MM.1S (cell line): ENCODE measurements at regions not wholly inside any gene's neighbourhood (a gene's known extent, or its start where the extent isn't known, plus 50 kb on each side); places are given as distances from the start of the nearest gene placed in this dataset.

ENCODE experiments used
- DNase-seq: peaks from one replicate; pipeline ENCODE4 v3.0.0-alpha.2; 2015
- H2AFZ ChIP-seq: fragments of 300-600 bp; sonication (generic); 2 replicates; pipeline ENCODE4 v1.6.0; 2016; ENCODE audit warnings: antibody characterized with exemption, low read length
- H3F3A ChIP-seq: fragments of 300-600 bp; sonication (generic); 2 replicates; pipeline ENCODE4 v1.6.1; 2016; ENCODE audit warnings: mild to moderate bottlenecking, antibody characterized with exemption, low read length, moderate library complexity, mixed read lengths; ENCODE audit not compliant: insufficient read depth
- H3K27ac ChIP-seq: fragments of 300-600 bp; sonication (generic); 2 replicates; pipeline ENCODE4 v1.5.1; 2016; ENCODE audit warnings: mild to moderate bottlenecking, low read length
- H3K27me3 ChIP-seq: fragments of 300-600 bp; sonication (generic); replicated peaks from 2 replicates; pipeline ENCODE4 v1.6.0; 2016; ENCODE audit warnings: low read length; ENCODE audit not compliant: insufficient read depth
- H3K36me3 ChIP-seq: fragments of 300-600 bp; sonication (generic); replicated peaks from 2 replicates; pipeline ENCODE4 v1.6.1; 2016; ENCODE audit warnings: mild to moderate bottlenecking, low read length, mixed read lengths; ENCODE audit not compliant: insufficient read depth
- H3K4me1 ChIP-seq: fragments of 300-600 bp; sonication (generic); 2 replicates; pipeline ENCODE4 v1.6.1; 2016; ENCODE audit warnings: low read length, mixed read lengths
- H3K4me2 ChIP-seq: fragments of 300-600 bp; sonication (generic); 2 replicates; pipeline ENCODE4 v1.6.0; 2016; ENCODE audit warnings: low read depth, low read length
- H3K4me3 ChIP-seq: fragments of 300-600 bp; sonication (generic); 2 replicates; pipeline ENCODE4 v1.5.1; 2016; ENCODE audit warnings: low read length, mixed read lengths
- H3K79me2 ChIP-seq: fragments of 300-600 bp; sonication (generic); 2 replicates; pipeline ENCODE4 v1.6.1; 2016; ENCODE audit warnings: mixed run types, low read length, mixed read lengths
- H3K9ac ChIP-seq: fragments of 300-600 bp; sonication (generic); 2 replicates; pipeline ENCODE4 v1.6.1; 2016; ENCODE audit warnings: low read length, mixed read lengths
- H3K9me2 ChIP-seq: fragments of 300-600 bp; sonication (generic); replicated peaks from 2 replicates; pipeline ENCODE4 v1.6.1; 2016; ENCODE audit warnings: mild to moderate bottlenecking, low read length, mixed read lengths; ENCODE audit not compliant: insufficient read depth
- H3K9me3 ChIP-seq: fragments of 300-600 bp; sonication (generic); replicated peaks from 2 replicates; pipeline ENCODE4 v1.6.1; 2016; ENCODE audit warnings: mild to moderate bottlenecking, low read length, mixed read lengths; ENCODE audit not compliant: insufficient read depth
- H4K20me1 ChIP-seq: fragments of 300-600 bp; sonication (generic); 2 replicates; pipeline ENCODE4 v1.6.1; 2016; ENCODE audit warnings: mild to moderate bottlenecking, low read length, moderate library complexity, mixed read lengths; ENCODE audit not compliant: insufficient read depth
- EZH2 ChIP-seq: fragments of 300-600 bp; sonication (generic); optimal IDR thresholded peaks from 2 replicates; pipeline ENCODE3; 2017; ENCODE audit warnings: low read depth, mild to moderate bottlenecking, antibody characterized with exemption, low read length, mixed read lengths
- EZH2phosphoT487 ChIP-seq: fragments of 300-600 bp; sonication (generic); IDR thresholded peaks from 2 replicates; pipeline ENCODE4 v1.6.1; 2018; ENCODE audit warnings: antibody characterized with exemption, low read length
- TF ChIP-seq, protein P1 (sequence below): fragments of 300-600 bp; sonication (generic); IDR thresholded peaks from 2 replicates; pipeline ENCODE4 v1.5.1; 2016; ENCODE audit warnings: antibody characterized with exemption, low read length, mixed read lengths

DNA sequence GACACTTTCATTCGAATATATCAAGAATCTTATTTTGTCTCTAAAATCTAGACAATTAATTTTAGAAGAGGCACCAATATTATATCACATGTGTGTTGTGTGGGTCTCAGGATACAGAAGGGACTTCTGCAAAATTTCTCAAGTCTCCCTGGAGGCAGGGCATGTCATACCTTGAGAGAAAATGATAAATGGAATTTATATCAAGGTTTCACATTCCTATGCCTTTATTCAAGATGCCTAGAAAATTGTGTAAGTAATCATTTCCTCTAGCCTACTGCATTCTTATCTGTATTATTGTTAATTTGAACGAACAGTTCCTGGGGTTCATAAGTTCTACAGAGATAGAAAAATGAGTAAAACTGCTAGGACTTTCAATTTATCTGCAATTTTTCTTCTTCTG lies 1247.9 kb downstream of the GRIK2 start:
- H3K4me1 ChIP-seq, result no peaks in the 10 kb centered on the region
- H3K9me3 ChIP-seq, result no peaks in the 10 kb centered on the region
- no peak overlapping the region for H2AFZ ChIP-seq
- H3K36me3 ChIP-seq, result no peaks in the 10 kb centered on the region
- H4K20me1 ChIP-seq, result no peaks in the 10 kb centered on the region
- H3K9ac ChIP-seq, result no peak overlapping the region
- no peaks in the 10 kb centered on the region for H3K27me3 ChIP-seq
- no peaks in the 10 kb centered on the region for H3K79me2 ChIP-seq
- H3F3A ChIP-seq, result no peaks in the 10 kb centered on the region
- no peak overlapping the region for H3K27ac ChIP-seq
- H3K9me2 ChIP-seq, result no peaks in the 10 kb centered on the region
- H3K4me2 ChIP-seq, result no peak overlapping the region
- DNase-seq, result no peak
- H3K4me3 ChIP-seq, result no peak overlapping the region
- TF ChIP-seq, protein P1, sequence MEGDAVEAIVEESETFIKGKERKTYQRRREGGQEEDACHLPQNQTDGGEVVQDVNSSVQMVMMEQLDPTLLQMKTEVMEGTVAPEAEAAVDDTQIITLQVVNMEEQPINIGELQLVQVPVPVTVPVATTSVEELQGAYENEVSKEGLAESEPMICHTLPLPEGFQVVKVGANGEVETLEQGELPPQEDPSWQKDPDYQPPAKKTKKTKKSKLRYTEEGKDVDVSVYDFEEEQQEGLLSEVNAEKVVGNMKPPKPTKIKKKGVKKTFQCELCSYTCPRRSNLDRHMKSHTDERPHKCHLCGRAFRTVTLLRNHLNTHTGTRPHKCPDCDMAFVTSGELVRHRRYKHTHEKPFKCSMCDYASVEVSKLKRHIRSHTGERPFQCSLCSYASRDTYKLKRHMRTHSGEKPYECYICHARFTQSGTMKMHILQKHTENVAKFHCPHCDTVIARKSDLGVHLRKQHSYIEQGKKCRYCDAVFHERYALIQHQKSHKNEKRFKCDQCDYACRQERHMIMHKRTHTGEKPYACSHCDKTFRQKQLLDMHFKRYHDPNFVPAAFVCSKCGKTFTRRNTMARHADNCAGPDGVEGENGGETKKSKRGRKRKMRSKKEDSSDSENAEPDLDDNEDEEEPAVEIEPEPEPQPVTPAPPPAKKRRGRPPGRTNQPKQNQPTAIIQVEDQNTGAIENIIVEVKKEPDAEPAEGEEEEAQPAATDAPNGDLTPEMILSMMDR, result no peak
- TF ChIP-seq EZH2 (no peak), EZH2phosphoT487 (no peak)

DNA sequence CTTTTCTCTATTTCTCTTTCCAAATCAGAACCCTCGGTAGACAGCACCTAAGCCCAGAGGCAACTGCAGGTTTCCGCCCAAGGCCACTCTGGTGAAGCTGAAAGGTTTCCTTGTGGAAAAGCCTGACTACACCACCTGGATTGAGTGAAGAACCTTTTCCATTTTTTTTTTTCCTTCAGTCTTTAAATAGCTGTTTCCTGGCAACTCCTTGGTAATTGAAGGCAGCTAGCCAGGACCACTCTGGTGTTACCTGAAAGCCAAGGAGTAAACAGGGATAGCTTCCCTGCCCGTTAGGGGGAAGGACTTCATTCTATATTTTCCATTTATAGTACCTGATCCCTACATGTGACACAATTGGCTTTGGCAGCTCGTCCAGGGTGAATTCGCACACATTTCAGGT lies 1238.4 kb downstream of the GRIK2 start:
- Histone ChIP-seq H2AFZ (no peak overlapping the region), H4K20me1 (no peaks in the 10 kb centered on the region), H3K27ac (no peak overlapping the region), H3F3A (no peaks in the 10 kb centered on the region), H3K4me2 (no peak overlapping the region), H3K36me3 (no peaks in the 10 kb centered on the region), H3K4me1 (no peaks in the 10 kb centered on the region), H3K9me3 (no peaks in the 10 kb centered on the region), H3K9ac (no peak overlapping the region), H3K79me2 (no peaks in the 10 kb centered on the region), H3K4me3 (no peak overlapping the region), H3K9me2 (no peaks in the 10 kb centered on the region), H3K27me3 (no peaks in the 10 kb centered on the region)
- TF ChIP-seq EZH2phosphoT487 (no peak), EZH2 (no peak)
- TF ChIP-seq, protein P1, result no peak
- no peak for DNase-seq

DNA sequence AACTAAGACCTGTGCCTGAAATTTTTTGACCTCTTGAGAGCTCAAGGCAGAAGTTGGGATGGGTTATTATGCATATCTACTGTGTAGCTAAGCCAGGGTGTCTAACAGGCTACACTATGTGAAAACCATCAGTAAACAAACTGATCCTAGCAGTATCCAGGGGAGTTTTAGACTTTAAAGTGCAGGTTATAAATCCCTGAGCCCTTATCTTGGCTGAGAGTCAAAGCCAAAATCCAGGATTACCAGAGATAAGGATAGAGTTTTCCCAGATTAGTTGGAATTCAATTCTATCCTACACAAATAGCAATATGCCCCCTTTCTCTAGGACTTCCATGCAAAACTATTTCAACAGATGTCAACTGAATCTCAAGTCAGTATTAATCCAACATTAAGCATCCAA lies 1229.7 kb downstream of the GRIK2 start:
- Histone ChIP-seq H3K27me3 (no peaks in the 10 kb centered on the region), H3K9me3 (no peaks in the 10 kb centered on the region), H3K4me1 (no peaks in the 10 kb centered on the region), H4K20me1 (no peaks in the 10 kb centered on the region), H3K9me2 (no peaks in the 10 kb centered on the region), H3K27ac (no peak overlapping the region), H3K9ac (no peak overlapping the region), H3K4me2 (no peak overlapping the region), H3K79me2 (no peaks in the 10 kb centered on the region), H3F3A (no peaks in the 10 kb centered on the region), H3K36me3 (no peaks in the 10 kb centered on the region), H3K4me3 (no peak overlapping the region), H2AFZ (no peak overlapping the region)
- DNase-seq, result no peak
- no peak for TF ChIP-seq EZH2

DNA sequence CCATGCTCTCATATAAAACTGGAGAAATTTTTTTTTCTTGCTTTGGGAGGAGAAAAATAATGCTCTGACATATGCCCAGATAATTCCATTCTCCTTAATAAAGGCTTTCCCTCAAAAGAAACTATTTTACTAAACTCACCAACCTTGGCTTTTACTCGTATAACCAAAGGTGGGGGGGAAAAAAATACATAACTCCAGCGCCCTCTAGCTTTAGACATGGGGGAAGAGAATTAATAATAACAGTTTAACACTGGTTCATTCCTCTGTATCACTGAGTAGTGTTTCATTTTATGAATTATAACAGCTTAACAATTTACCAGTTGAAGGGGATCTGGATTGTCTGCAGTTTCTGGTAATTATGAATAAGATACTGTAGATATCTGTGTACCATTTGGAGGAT lies 1226.1 kb downstream of the GRIK2 start:
- H3K9me3 ChIP-seq, result no peaks in the 10 kb centered on the region
- H3K4me3 ChIP-seq, result no peak overlapping the region
- peak; percentile 14 for DNase-seq
- no peaks in the 10 kb centered on the region for H3K36me3 ChIP-seq
- no peaks in the 10 kb centered on the region for H3K27me3 ChIP-seq
- H4K20me1 ChIP-seq, result no peaks in the 10 kb centered on the region
- H3K27ac ChIP-seq, result no peak overlapping the region
- no peaks in the 10 kb centered on the region for H3K9me2 ChIP-seq
- no peaks in the 10 kb centered on the region for H3K79me2 ChIP-seq
- H3F3A ChIP-seq, result no peaks in the 10 kb centered on the region
- H2AFZ ChIP-seq, result no peak overlapping the region
- no peak overlapping the region for H3K9ac ChIP-seq
- no peak for TF ChIP-seq EZH2phosphoT487
- TF ChIP-seq, protein P1, result peak; percentile 53
- no peaks in the 10 kb centered on the region for H3K4me1 ChIP-seq
- no peak overlapping the region for H3K4me2 ChIP-seq
